K562 (cell line): ENCODE measurements at regions not wholly inside any gene's neighbourhood (a gene's known extent, or its start where the extent isn't known, plus 50 kb on each side); places are given as distances from the start of the nearest gene placed in this dataset.

Experiments used
- ATF3 ChIP-seq, 2 experiments: fragments of 450-650 bp in 1 of 2; sonication (generic) in 1 of 2; formaldehyde crosslinking in 1 of 2; IDR thresholded peaks in 1 of 2; conservative IDR thresholded peaks in 1 of 2; 2 replicates each; pipeline versions ENCODE4 v1.6.1 to v1.8.1; 2016 to 2023; ENCODE audit warnings: mild to moderate bottlenecking in 2 of 2, moderate library complexity in 2 of 2, inconsistent platforms in 1 of 2, missing genetic modification reagents in 1 of 2
- ATF7 ChIP-seq: fragments of 450-650 bp; IDR thresholded peaks from 2 replicates; pipeline ENCODE4 v1.7.1; 2014; ENCODE audit warnings: mild to moderate bottlenecking, moderate library complexity
- BMI1 ChIP-seq: fragments of 150-350 bp; IDR thresholded peaks from 2 replicates; pipeline ENCODE4 v1.6.1; 2014; ENCODE audit warnings: low read length
- CLOCK ChIP-seq: fragments of 250-450 bp; sonication (Bioruptor Pico); IDR thresholded peaks from 2 replicates; pipeline ENCODE4 v1.4.0; 2020; ENCODE audit warnings: mild to moderate bottlenecking, moderate library complexity, borderline replicate concordance
- CREB5 ChIP-seq: fragments of 250-450 bp; sonication (Bioruptor Pico); IDR thresholded peaks from 2 replicates; pipeline ENCODE4 v1.5.0; 2020; ENCODE audit warnings: mild to moderate bottlenecking
- E2F1 ChIP-seq: sonication (generic); formaldehyde crosslinking; IDR thresholded peaks from 2 replicates; pipeline ENCODE4 v1.8.1; 2023; ENCODE audit warnings: mild to moderate bottlenecking, missing genetic modification reagents, moderate library complexity
- ETS2 ChIP-seq: IDR thresholded peaks from 2 replicates; pipeline ENCODE4 v1.6.1; 2016; ENCODE audit warnings: borderline replicate concordance, missing genetic modification characterization, mild to moderate bottlenecking, moderate library complexity, missing compliant biosample characterization; ENCODE audit not compliant: poor library complexity, severe bottlenecking
- HDAC6 ChIP-seq: IDR thresholded peaks from 2 replicates; pipeline ENCODE4 v1.6.1; 2012; ENCODE audit warnings: low read depth, mild to moderate bottlenecking, control low read depth, inconsistent platforms, low read length, moderate library complexity
- JUND ChIP-seq, 2 experiments: IDR thresholded peaks; 2 replicates in 1 of 2; 3 replicates in 1 of 2; pipeline ENCODE4 v1.6.1; 2011; ENCODE audit warnings: borderline replicate concordance in 2 of 2, low read depth in 2 of 2, low read length in 2 of 2, improper control_type of control experiment in 1 of 2, missing biosample characterization in 1 of 2, missing genetic modification characterization in 1 of 2, missing genetic modification reagents in 1 of 2
- KLF6 ChIP-seq: fragments of 250-450 bp; sonication (Bioruptor Pico); IDR thresholded peaks from 2 replicates; pipeline ENCODE4 v1.4.0; 2020; ENCODE audit warnings: mild to moderate bottlenecking, moderate library complexity, borderline replicate concordance
- LARP7 ChIP-seq: fragments of 450-650 bp; IDR thresholded peaks from 2 replicates; pipeline ENCODE4 v1.6.1; 2016
- MYC ChIP-seq, 2 experiments: fragments of 250-450 bp in 1 of 2; sonication (Bioruptor Pico) in 1 of 2; IDR thresholded peaks; 2 replicates each; pipeline versions ENCODE4 v1.5.1 to v1.6.1; 2012 to 2021; ENCODE audit warnings: low read depth in 2 of 2, borderline replicate concordance in 1 of 2, improper control_type of control experiment in 1 of 2, low read length in 1 of 2, mild to moderate bottlenecking in 1 of 2, moderate library complexity in 1 of 2
- MYNN ChIP-seq, 2 experiments: sonication (generic); formaldehyde crosslinking in 1 of 2; IDR thresholded peaks; 2 replicates each; pipeline versions ENCODE4 v1.5.0 to v1.6.1; 2016 to 2020; ENCODE audit warnings: antibody characterized with exemption in 1 of 2, missing genetic modification reagents in 1 of 2
- NR2C1 ChIP-seq, 2 experiments: fragments of 450-650 bp; IDR thresholded peaks; 2 replicates each; pipeline ENCODE4 v1.6.1; 2017; ENCODE audit warnings: mild to moderate bottlenecking in 2 of 2, antibody characterized with exemption in 1 of 2, inconsistent platforms in 1 of 2, missing compliant biosample characterization in 1 of 2, missing genetic modification characterization in 1 of 2
- POLR2B ChIP-seq: fragments of 450-650 bp; IDR thresholded peaks from 2 replicates; pipeline ENCODE4 v1.6.1; 2018; ENCODE audit warnings: low read depth; ENCODE audit not compliant: partially characterized antibody
- U2AF2 ChIP-seq: fragments of 200-400 bp; formaldehyde crosslinking; optimal IDR thresholded peaks from 2 replicates; pipeline ENCODE3; 2017; ENCODE audit warnings: low read depth, mild to moderate bottlenecking, low read length
- ZEB2 ChIP-seq: fragments of 450-650 bp; IDR thresholded peaks from 2 replicates; pipeline ENCODE4 v1.6.1; 2016
- ZKSCAN1 ChIP-seq: fragments of 150-350 bp; IDR thresholded peaks from 2 replicates; pipeline ENCODE4 v1.6.1; 2016; ENCODE audit warnings: low read depth, low read length
- ZNF12 ChIP-seq: sonication (generic); formaldehyde crosslinking; IDR thresholded peaks from 2 replicates; pipeline ENCODE4 v1.4.0; 2020; ENCODE audit warnings: mild to moderate bottlenecking, missing genetic modification reagents
- ZNF561 ChIP-seq: fragments of 450-650 bp; formaldehyde crosslinking; conservative IDR thresholded peaks from 2 replicates; pipeline ENCODE4 v1.4.0; 2020; ENCODE audit warnings: mild to moderate bottlenecking, moderate library complexity
- ZNF696 ChIP-seq: fragments of 250-450 bp; sonication (Bioruptor Pico); conservative IDR thresholded peaks from 2 replicates; pipeline ENCODE4 v1.4.0; 2020; ENCODE audit warnings: mild to moderate bottlenecking, moderate library complexity

DNA sequence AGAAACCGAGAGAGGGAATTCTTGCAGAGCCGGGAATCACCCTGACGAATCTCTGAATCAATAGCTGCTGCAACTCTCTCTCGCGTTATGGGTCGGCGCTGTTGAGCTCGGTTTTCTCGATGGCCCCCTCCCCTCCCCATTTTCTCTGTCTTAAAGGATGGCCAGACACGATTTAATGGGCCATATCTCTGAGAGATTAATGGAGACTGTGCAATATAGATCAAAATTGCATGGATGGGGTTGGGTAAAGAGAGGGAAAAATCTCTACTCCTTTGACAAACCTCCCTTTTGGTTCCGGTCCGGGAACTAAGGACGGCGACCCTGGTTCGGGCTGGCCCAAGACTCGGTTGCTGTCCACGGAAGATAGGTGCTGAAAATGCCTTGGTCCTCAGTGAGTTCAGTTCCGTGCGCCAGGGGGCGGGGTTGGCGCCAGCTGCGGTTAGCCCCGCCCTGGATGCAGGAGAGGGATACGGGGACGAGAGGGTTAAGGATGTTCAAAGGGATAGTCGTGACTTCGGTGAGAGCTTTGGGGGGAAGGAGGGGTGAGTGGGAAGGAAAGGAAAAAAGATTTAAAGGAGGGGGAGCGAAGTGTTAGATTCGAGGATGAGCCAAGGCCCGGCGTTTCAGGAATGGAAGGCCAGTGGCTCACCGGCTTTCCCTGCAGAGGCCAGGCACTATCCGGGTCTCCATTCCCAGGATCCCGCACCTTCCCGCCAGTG, 103.6 kb upstream of the HSD17B12 start (continued):
- TF ChIP-seq JUND (IDR thresholded peaks at IDR 0.05; ENCODE audit: borderline replicate concordance, low read depth, low read length): no peak
- TF ChIP-seq JUND (tag; IDR thresholded peaks at IDR 0.05; ENCODE audit: borderline replicate concordance, low read depth, low read length): peak; percentile 25; the same call in 1 of the 3 replicates
- TF ChIP-seq E2F1 (CRISPR knock-in tag): no peak
- no peak for TF ChIP-seq POLR2B
- TF ChIP-seq KLF6 (CRISPR knock-in tag): no peak
- TF ChIP-seq NR2C1 (IDR thresholded peaks at IDR 0.05): no peak
- TF ChIP-seq NR2C1 (tag; IDR thresholded peaks at IDR 0.05): no peak
- no peak for TF ChIP-seq ZNF561 (CRISPR knock-in tag)
- no peak for TF ChIP-seq MYNN (IDR thresholded peaks at IDR 0.05)
- TF ChIP-seq MYNN (CRISPR knock-in tag; IDR thresholded peaks at IDR 0.05): no peak
- TF ChIP-seq CREB5 (CRISPR knock-in tag): no peak
- TF ChIP-seq ZEB2: no peak
- TF ChIP-seq ATF7: no peak
- TF ChIP-seq CLOCK: no peak
- no peak for TF ChIP-seq U2AF2
- TF ChIP-seq HDAC6: no peak
- no peak for TF ChIP-seq ZNF696
- no peak for TF ChIP-seq LARP7
- TF ChIP-seq ETS2 (tag): no peak
- no peak for TF ChIP-seq ZNF12 (CRISPR knock-in tag)
- no peak for TF ChIP-seq BMI1
- TF ChIP-seq ATF3 (IDR thresholded peaks at IDR 0.05): no peak
- TF ChIP-seq ATF3 (CRISPR knock-in tag; conservative IDR thresholded peaks at IDR 0.05): no peak
- 0 out of 2 replicates have a peak, but pooled peaks have one; percentile 19 for TF ChIP-seq MYC (IDR thresholded peaks at IDR 0.05; ENCODE audit: low read depth, low read length)
- TF ChIP-seq MYC (CRISPR knock-in tag; IDR thresholded peaks at IDR 0.05; ENCODE audit: borderline replicate concordance, low read depth): no peak
- no peak for TF ChIP-seq ZKSCAN1
